ENCODE measurements at regions not wholly inside any gene's neighbourhood (a gene's known extent, or its start where the extent isn't known, plus 50 kb on each side); places are given as distances from the start of the nearest gene placed in this dataset.

GRCh38 chr15:38042211-38042610 is 107.8 kb downstream of the TMCO5A start:
- TF ChIP-seq, protein P1, sequence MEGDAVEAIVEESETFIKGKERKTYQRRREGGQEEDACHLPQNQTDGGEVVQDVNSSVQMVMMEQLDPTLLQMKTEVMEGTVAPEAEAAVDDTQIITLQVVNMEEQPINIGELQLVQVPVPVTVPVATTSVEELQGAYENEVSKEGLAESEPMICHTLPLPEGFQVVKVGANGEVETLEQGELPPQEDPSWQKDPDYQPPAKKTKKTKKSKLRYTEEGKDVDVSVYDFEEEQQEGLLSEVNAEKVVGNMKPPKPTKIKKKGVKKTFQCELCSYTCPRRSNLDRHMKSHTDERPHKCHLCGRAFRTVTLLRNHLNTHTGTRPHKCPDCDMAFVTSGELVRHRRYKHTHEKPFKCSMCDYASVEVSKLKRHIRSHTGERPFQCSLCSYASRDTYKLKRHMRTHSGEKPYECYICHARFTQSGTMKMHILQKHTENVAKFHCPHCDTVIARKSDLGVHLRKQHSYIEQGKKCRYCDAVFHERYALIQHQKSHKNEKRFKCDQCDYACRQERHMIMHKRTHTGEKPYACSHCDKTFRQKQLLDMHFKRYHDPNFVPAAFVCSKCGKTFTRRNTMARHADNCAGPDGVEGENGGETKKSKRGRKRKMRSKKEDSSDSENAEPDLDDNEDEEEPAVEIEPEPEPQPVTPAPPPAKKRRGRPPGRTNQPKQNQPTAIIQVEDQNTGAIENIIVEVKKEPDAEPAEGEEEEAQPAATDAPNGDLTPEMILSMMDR (IDR thresholded peaks at IDR 0.05; ENCODE audit: low read depth, low read length): no peak
- no peak for TF ChIP-seq POLR2A (IDR thresholded peaks at IDR 0.05; ENCODE audit: extremely low read depth, insufficient read length)
- no peak overlapping the region for H3K4me3 ChIP-seq (ENCODE audit: low read depth, low read length)
- no peak for DNase-seq (ENCODE audit: low read depth)

- TF ChIP-seq MAX (IDR thresholded peaks at IDR 0.05; ENCODE audit: low read depth, low read length): no peak
- TF ChIP-seq, protein P1 (IDR thresholded peaks at IDR 0.05; ENCODE audit: low read depth, low read length): no peak
- no peak for TF ChIP-seq POLR2A (IDR thresholded peaks at IDR 0.05; ENCODE audit: extremely low read depth, insufficient read length)
- TF ChIP-seq MYC (IDR thresholded peaks at IDR 0.05; ENCODE audit: low read depth, low read length): no peak
- no peak overlapping the region for H3K4me3 ChIP-seq (ENCODE audit: low read depth, low read length)
- DNase-seq (ENCODE audit: low read depth): peak; percentile 7
Observed at GRCh38 chr15:38042707-38043445, 108.4 kb downstream of the TMCO5A start.

DNA sequence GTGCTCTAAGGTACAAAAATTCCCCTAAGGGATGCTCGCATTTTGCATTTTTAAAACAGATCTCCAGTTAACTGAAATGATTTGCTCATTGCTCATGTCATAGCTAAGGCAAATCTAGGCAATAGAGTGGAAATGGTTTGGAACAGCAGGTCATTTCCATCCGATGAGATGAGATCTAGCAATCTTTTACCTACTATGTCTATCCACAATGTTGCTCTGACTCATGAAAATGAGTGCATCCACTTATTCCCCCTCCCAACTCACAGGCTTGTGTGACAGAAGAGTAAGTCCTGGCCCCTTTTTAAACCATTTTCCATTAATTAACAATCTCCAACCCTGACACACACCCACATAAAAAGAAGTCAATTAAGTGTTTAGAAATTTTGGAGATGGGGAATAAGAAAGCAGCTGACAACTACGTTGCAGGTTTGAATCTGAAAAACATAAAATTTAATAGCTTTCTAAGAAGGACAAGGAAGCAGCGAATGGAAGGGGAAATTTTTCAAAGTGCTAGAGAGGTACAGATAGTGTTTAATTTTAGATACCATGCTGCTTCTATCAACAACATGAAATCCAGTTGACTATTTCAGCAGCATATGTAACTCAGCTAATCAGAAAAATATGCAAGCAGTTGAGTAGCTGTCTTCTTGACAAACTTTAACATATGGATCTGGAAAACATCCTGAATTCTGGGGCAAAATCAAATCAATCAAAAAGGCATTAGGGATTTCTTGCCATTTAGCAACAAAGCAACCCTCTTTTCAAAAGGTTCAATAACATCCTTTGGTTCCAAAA is 112.0 kb downstream of the TMCO5A start:
- TF ChIP-seq MYC (IDR thresholded peaks at IDR 0.05; ENCODE audit: low read depth, low read length): no peak
- no peak for TF ChIP-seq MAX (IDR thresholded peaks at IDR 0.05; ENCODE audit: low read depth, low read length)
- TF ChIP-seq, protein P1 (IDR thresholded peaks at IDR 0.05; ENCODE audit: low read depth, low read length): no peak
- no peak for TF ChIP-seq POLR2A (IDR thresholded peaks at IDR 0.05; ENCODE audit: extremely low read depth, insufficient read length)
- no peak overlapping the region for H3K4me3 ChIP-seq (ENCODE audit: low read depth, low read length)
- DNase-seq (ENCODE audit: low read depth): no peak

GRCh38 chr15:38048001-38048455 is 113.6 kb downstream of the TMCO5A start:
- no peak overlapping the region for H3K4me3 ChIP-seq (ENCODE audit: low read depth, low read length)
- no peak for DNase-seq (ENCODE audit: low read depth)
- TF ChIP-seq MYC (IDR thresholded peaks at IDR 0.05; ENCODE audit: low read depth, low read length) (no peak), POLR2A (IDR thresholded peaks at IDR 0.05; ENCODE audit: extremely low read depth, insufficient read length) (no peak), MAX (IDR thresholded peaks at IDR 0.05; ENCODE audit: low read depth, low read length) (no peak)
- TF ChIP-seq, protein P1 (IDR thresholded peaks at IDR 0.05; ENCODE audit: low read depth, low read length): no peak

DNA sequence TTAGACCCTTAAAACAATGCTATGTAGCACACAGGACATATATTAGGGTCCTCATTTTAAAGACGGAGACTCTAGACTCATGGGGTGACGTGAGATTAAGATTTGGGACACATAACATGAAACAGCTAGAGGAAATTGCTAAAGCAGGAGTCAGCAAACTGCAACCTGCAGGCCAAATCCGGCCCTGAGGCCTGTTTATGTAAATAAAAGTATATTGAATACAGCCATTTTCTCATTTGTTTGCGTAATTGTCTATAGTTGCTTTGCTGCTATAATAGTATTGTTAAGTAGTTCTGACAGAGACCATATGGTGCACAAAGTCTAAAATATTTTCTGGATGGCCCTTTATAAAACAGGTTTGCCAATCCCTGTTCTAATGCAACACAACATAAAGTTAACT is 115.5 kb downstream of the TMCO5A start:
- DNase-seq (ENCODE audit: low read depth): no peak
- TF ChIP-seq MYC (IDR thresholded peaks at IDR 0.05; ENCODE audit: low read depth, low read length) (no peak), MAX (IDR thresholded peaks at IDR 0.05; ENCODE audit: low read depth, low read length) (no peak), POLR2A (IDR thresholded peaks at IDR 0.05; ENCODE audit: extremely low read depth, insufficient read length) (no peak)
- TF ChIP-seq, protein P1 (IDR thresholded peaks at IDR 0.05; ENCODE audit: low read depth, low read length): no peak
- no peak overlapping the region for H3K4me3 ChIP-seq (ENCODE audit: low read depth, low read length)

Data from NB4 (cell line).